ENCODE measurements at regions not wholly inside any gene's neighbourhood (a gene's known extent, or its start where the extent isn't known, plus 50 kb on each side); places are given as distances from the start of the nearest gene placed in this dataset.
"Not testable (repeated sequence)": the region's sequence is repeated elsewhere in the genome, so short reads cannot be mapped to it uniquely, and the experiment has no call there.

- H3K9me3 Mint-ChIP-seq; ATAC-seq (replicated peaks in 1 of 2): not testable (repeated sequence)
Observed at GRCh38 chr11:129764204-129764603, 51.4 kb upstream of the TMEM45B start.

More at GRCh38 chr11:129764204-129764603, 51.4 kb upstream of the TMEM45B start:
- not testable (repeated sequence) for H3K4me1 Mint-ChIP-seq (ENCODE audit: low read depth); DNase-seq; H3K4me3 Mint-ChIP-seq; H3K27me3 Mint-ChIP-seq (ENCODE audit: low read depth); H3K27ac Mint-ChIP-seq; H3K36me3 Mint-ChIP-seq (ENCODE audit: insufficient read depth in 2 of 2)

All from activated T-cell treated with anti-CD3 and anti-CD28 coated beads, Interleukin-2, amount 50 U/mL, for 72 hours (primary cell).